ENCODE measurements at regions not wholly inside any gene's neighbourhood (a gene's known extent, or its start where the extent isn't known, plus 50 kb on each side); places are given as distances from the start of the nearest gene placed in this dataset.

GRCh38 chr6:146990821-146991798 lies 213.1 kb upstream of the STXBP5 start (continued):
- TF ChIP-seq UBTF (CRISPR knock-in tag; IDR thresholded peaks at IDR 0.05) (no peak), DNMT1 (CRISPR knock-in tag; IDR thresholded peaks at IDR 0.05) (no peak), MTA3 (CRISPR knock-in tag; IDR thresholded peaks at IDR 0.05) (no peak), MTF1 (CRISPR knock-in tag; IDR thresholded peaks at IDR 0.05) (no peak), RFXAP (CRISPR knock-in tag; IDR thresholded peaks at IDR 0.05; ENCODE audit: borderline replicate concordance) (no peak), ZSCAN12 (CRISPR knock-in tag; IDR thresholded peaks at IDR 0.05) (no peak), JUNB (CRISPR knock-in tag; IDR thresholded peaks at IDR 0.05; ENCODE audit: borderline replicate concordance) (peak; percentile 74; the same call in 1 of the 2 replicates), MAFF (IDR thresholded peaks at IDR 0.05; ENCODE audit: low read depth, low read length) (peak; percentile 91), ARID5B (CRISPR knock-in tag; IDR thresholded peaks at IDR 0.05) (peak; percentile 99), ZBTB42 (CRISPR knock-in tag; IDR thresholded peaks at IDR 0.05) (no peak), ZBTB43 (CRISPR knock-in tag; conservative IDR thresholded peaks at IDR 0.05) (0 out of 2 replicates have a peak, but pooled peaks have one; percentile 41), ZC3H13 (CRISPR knock-in tag; IDR thresholded peaks at IDR 0.05) (no peak), MXD4 (CRISPR knock-in tag; IDR thresholded peaks at IDR 0.05) (no peak), ZBTB8A (CRISPR knock-in tag; IDR thresholded peaks at IDR 0.05; ENCODE audit: borderline replicate concordance, low read depth) (no peak), ATM (IDR thresholded peaks at IDR 0.05; ENCODE audit: borderline replicate concordance) (no peak)
- TF ChIP-seq, protein P1, sequence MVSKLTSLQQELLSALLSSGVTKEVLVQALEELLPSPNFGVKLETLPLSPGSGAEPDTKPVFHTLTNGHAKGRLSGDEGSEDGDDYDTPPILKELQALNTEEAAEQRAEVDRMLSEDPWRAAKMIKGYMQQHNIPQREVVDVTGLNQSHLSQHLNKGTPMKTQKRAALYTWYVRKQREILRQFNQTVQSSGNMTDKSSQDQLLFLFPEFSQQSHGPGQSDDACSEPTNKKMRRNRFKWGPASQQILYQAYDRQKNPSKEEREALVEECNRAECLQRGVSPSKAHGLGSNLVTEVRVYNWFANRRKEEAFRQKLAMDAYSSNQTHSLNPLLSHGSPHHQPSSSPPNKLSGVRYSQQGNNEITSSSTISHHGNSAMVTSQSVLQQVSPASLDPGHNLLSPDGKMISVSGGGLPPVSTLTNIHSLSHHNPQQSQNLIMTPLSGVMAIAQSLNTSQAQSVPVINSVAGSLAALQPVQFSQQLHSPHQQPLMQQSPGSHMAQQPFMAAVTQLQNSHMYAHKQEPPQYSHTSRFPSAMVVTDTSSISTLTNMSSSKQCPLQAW (CRISPR knock-in tag; IDR thresholded peaks at IDR 0.05): no peak
